ENCODE measurements at regions not wholly inside any gene's neighbourhood (a gene's known extent, or its start where the extent isn't known, plus 50 kb on each side); places are given as distances from the start of the nearest gene placed in this dataset.

DNA sequence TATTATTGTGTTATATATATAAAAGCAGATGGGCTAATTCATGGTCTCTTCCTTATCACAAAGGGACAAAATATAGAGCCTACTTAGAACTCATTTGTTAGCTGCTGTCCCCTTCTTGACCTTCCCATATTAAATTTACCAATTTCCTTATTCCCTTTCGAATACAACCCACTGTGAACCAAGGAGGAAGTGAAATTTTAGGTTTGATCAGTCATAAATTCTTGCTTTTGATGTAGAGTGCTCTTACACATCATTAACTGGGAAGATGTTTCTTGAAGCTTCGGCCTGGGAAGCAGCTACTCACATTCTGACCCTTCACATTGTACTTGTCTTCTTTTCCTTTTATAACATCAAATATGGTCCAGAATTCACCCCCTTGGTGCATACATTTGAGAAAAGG lies 579.0 kb downstream of the LRFN5 start:
- TF ChIP-seq POLR2AphosphoS5 (IDR thresholded peaks at IDR 0.05; ENCODE audit: insufficient read depth in 1 of 2, low read depth in 1 of 2) (no peak), POLR2A (IDR thresholded peaks at IDR 0.05) (no peak)
- TF ChIP-seq, protein P1, sequence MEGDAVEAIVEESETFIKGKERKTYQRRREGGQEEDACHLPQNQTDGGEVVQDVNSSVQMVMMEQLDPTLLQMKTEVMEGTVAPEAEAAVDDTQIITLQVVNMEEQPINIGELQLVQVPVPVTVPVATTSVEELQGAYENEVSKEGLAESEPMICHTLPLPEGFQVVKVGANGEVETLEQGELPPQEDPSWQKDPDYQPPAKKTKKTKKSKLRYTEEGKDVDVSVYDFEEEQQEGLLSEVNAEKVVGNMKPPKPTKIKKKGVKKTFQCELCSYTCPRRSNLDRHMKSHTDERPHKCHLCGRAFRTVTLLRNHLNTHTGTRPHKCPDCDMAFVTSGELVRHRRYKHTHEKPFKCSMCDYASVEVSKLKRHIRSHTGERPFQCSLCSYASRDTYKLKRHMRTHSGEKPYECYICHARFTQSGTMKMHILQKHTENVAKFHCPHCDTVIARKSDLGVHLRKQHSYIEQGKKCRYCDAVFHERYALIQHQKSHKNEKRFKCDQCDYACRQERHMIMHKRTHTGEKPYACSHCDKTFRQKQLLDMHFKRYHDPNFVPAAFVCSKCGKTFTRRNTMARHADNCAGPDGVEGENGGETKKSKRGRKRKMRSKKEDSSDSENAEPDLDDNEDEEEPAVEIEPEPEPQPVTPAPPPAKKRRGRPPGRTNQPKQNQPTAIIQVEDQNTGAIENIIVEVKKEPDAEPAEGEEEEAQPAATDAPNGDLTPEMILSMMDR (IDR thresholded peaks at IDR 0.05): no peak
- intact Hi-C loops (cut with DNase I): no loop called here

DNA sequence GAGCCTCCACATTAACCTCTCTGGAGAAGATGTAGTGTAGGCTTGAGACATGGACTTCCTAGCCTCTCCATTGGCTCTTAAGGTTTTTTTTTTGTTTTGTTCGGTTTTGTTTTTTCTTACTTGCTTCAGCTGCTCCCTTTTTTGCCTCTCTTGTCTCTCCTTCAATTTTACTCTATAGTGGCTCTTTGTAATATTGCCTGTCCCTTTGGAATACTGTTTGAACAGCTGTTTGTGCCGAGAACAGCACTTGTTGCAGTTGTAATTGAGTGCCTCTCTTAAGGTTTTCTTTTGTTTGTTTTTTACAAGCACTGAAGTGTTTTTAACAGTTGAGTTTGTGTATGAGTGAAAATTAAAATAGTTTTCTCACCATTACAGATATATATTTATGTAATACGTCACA lies 567.7 kb downstream of the LRFN5 start:
- TF ChIP-seq POLR2AphosphoS5 (IDR thresholded peaks at IDR 0.05; ENCODE audit: insufficient read depth in 1 of 2, low read depth in 1 of 2) (no peak), POLR2A (IDR thresholded peaks at IDR 0.05) (no peak)
- TF ChIP-seq, protein P1 (IDR thresholded peaks at IDR 0.05): no peak
- Histone ChIP-seq H3K27me3 (no peaks in the 10 kb centered on the region), H3K27ac (no peak overlapping the region), H3K4me3 (no peak overlapping the region), H3K4me1 (no peaks in the 10 kb centered on the region), H3K36me3 (no peaks in the 10 kb centered on the region), H3K9me3 (no peaks in the 10 kb centered on the region)
- intact Hi-C loops (cut with DNase I): no loop called here
- DNase-seq (ENCODE audit: extremely low spot score in 2 of 2): no peak

More for the DNA sequence above, 579.0 kb downstream of the LRFN5 start:
- Histone ChIP-seq H3K4me1 (no peaks in the 10 kb centered on the region), H3K36me3 (no peaks in the 10 kb centered on the region), H3K27ac (no peak overlapping the region), H3K4me3 (no peak overlapping the region), H3K27me3 (no peaks in the 10 kb centered on the region), H3K9me3 (no peaks in the 10 kb centered on the region)
- no peak for DNase-seq (ENCODE audit: extremely low spot score in 2 of 2)

DNA sequence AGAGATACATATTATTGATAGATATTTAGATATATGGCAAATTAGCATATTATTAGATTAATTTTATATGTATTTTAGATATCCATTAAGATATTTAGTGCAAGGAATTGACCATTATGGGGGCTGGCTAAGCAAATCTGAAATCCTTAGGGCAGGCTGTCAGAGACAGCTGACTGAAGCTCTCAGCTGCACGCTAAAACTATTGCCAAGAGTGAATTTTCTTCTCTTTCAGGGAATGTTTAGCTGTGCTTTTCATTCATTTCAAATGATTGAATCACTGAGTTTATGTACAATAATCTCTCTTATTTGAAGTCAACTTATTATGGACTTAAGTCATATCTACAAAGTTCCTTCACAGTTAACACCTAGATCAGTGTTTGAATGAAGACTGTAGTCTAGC lies 566.5 kb downstream of the LRFN5 start:
- TF ChIP-seq POLR2AphosphoS5 (IDR thresholded peaks at IDR 0.05; ENCODE audit: insufficient read depth in 1 of 2, low read depth in 1 of 2): no peak
- TF ChIP-seq POLR2A (IDR thresholded peaks at IDR 0.05): no peak
- TF ChIP-seq, protein P1 (IDR thresholded peaks at IDR 0.05): no peak
- DNase-seq (ENCODE audit: extremely low spot score in 2 of 2): no peak
- Histone ChIP-seq H3K4me1 (no peaks in the 10 kb centered on the region), H3K27ac (no peak overlapping the region), H3K4me3 (no peak overlapping the region), H3K27me3 (no peaks in the 10 kb centered on the region), H3K36me3 (no peaks in the 10 kb centered on the region), H3K9me3 (no peaks in the 10 kb centered on the region)
- intact Hi-C loops (cut with DNase I): no loop called here

DNA sequence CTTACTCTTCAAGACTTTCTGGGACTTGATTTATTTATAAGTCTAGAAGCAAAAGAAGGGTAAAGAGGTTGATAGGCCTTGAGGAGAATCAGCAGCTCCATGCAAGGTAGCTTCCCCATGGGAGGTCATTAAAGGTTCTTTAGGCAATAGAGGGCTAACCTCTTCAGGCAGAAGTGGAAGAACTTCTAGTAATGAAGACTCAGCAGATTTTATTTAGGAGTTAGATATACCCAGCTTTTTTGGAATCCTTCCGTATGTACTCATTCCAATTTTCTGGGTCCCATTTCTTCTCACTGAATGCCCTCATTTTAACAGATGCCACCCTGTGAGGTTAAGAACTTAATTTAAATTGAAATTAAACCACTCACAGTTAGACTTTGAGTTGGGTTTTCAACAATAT lies 565.6 kb downstream of the LRFN5 start:
- no peak for DNase-seq (ENCODE audit: extremely low spot score in 2 of 2)
- Histone ChIP-seq H3K4me3 (no peak overlapping the region), H3K27ac (no peak overlapping the region), H3K27me3 (no peaks in the 10 kb centered on the region), H3K9me3 (no peaks in the 10 kb centered on the region), H3K4me1 (no peaks in the 10 kb centered on the region), H3K36me3 (no peaks in the 10 kb centered on the region)
- intact Hi-C loops (cut with DNase I): no loop called here
- TF ChIP-seq, protein P1 (IDR thresholded peaks at IDR 0.05): no peak
- TF ChIP-seq POLR2A (IDR thresholded peaks at IDR 0.05) (no peak), POLR2AphosphoS5 (IDR thresholded peaks at IDR 0.05; ENCODE audit: insufficient read depth in 1 of 2, low read depth in 1 of 2) (no peak)

DNA sequence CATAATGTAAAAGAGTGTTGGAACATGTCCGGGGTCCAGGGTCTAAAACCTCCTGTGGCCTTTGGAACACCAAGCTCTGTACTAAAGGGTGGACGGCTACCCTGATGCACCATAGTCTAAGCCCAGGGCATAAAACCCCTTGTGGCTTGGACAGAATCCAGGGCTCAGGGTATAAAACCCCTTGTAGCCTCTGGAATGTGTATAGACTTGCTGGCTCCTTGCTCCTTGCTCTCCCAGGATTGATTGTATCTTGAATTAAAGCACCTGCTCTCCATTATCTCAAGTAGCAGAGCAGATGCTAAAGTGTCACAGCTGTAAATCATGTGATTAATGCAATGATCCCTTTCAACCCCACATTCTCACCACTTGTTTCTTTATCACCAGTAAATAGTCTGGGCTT lies 556.5 kb downstream of the LRFN5 start:
- DNase-seq (ENCODE audit: extremely low spot score in 2 of 2): no peak
- no peak for TF ChIP-seq POLR2A (IDR thresholded peaks at IDR 0.05)
- no peak for TF ChIP-seq POLR2AphosphoS5 (IDR thresholded peaks at IDR 0.05; ENCODE audit: insufficient read depth in 1 of 2, low read depth in 1 of 2)
- TF ChIP-seq, protein P1 (IDR thresholded peaks at IDR 0.05): no peak
- no peak overlapping the region for H3K27ac ChIP-seq
- H3K9me3 ChIP-seq: no peaks in the 10 kb centered on the region
- no peaks in the 10 kb centered on the region for H3K36me3 ChIP-seq
- intact Hi-C loops (cut with DNase I): no loop called here
- no peaks in the 10 kb centered on the region for H3K4me1 ChIP-seq
- H3K4me3 ChIP-seq: no peak overlapping the region
- H3K27me3 ChIP-seq: no peaks in the 10 kb centered on the region
